GM12878 (cell line): ENCODE measurements at regions not wholly inside any gene's neighbourhood (a gene's known extent, or its start where the extent isn't known, plus 50 kb on each side); places are given as distances from the start of the nearest gene placed in this dataset.

Source experiments
- CTCF ChIP-seq, 3 experiments: IDR thresholded peaks in 2 of 3; conservative IDR thresholded peaks in 1 of 3; 2 replicates each; pipeline ENCODE4 v1.5.1; 2011; ENCODE audit warnings: low read depth in 3 of 3, low read length in 3 of 3, mild to moderate bottlenecking in 3 of 3, control low read depth in 2 of 3, moderate library complexity in 2 of 3, inconsistent platforms in 1 of 3, mixed read lengths in 1 of 3; ENCODE audit not compliant: control insufficient read depth in 2 of 3, insufficient read depth in 1 of 3; ENCODE audit errors: extremely low read depth in 1 of 3
- MXI1 ChIP-seq: fragments of 150-350 bp; IDR thresholded peaks from 2 replicates; pipeline ENCODE4 v1.6.1; 2011; ENCODE audit warnings: low read depth, mild to moderate bottlenecking, inconsistent platforms, low read length, improper control_type of control experiment
- REST ChIP-seq: IDR thresholded peaks from 2 replicates; pipeline ENCODE4 v1.6.1; 2012; ENCODE audit warnings: mild to moderate bottlenecking, low read depth, low read length

- no peak for TF ChIP-seq CTCF (IDR thresholded peaks at IDR 0.05 in 2 of 3, conservative IDR thresholded peaks at IDR 0.05 in 1 of 3; ENCODE audit: control insufficient read depth in 2 of 3, extremely low read depth in 1 of 3, insufficient read depth in 1 of 3, low read depth in 3 of 3, low read length in 3 of 3)
- TF ChIP-seq MXI1: no peak
- no peak for TF ChIP-seq REST
These were observed 101.1 kb upstream of the ERRFI1 start for GRCh38 chr1:8127171-8127641.
